GM12874 (cell line): ENCODE measurements at regions not wholly inside any gene's neighbourhood (a gene's known extent, or its start where the extent isn't known, plus 50 kb on each side); places are given as distances from the start of the nearest gene placed in this dataset.

Source experiments
- CTCF ChIP-seq: IDR thresholded peaks from 2 replicates; pipeline ENCODE4 v1.5.1; 2011; ENCODE audit warnings: low read depth, mild to moderate bottlenecking, control low read depth, low read length, moderate library complexity; ENCODE audit not compliant: insufficient read depth

- no peak for TF ChIP-seq CTCF
These were observed 262.2 kb upstream of the CELF2 start for GRCh38 chr10:10755490-10755889.

GRCh38 chr10:10758306-10758705 lies 259.4 kb upstream of the CELF2 start:
- no peak for TF ChIP-seq CTCF

GRCh38 chr10:10765017-10765416 lies 252.7 kb upstream of the CELF2 start:
- TF ChIP-seq CTCF: no peak

GRCh38 chr10:10772411-10772810 lies 245.3 kb upstream of the CELF2 start:
- TF ChIP-seq CTCF: no peak

GRCh38 chr10:10772874-10773508 lies 244.7 kb upstream of the CELF2 start:
- TF ChIP-seq CTCF: no peak

GRCh38 chr10:10774416-10774815 lies 243.3 kb upstream of the CELF2 start:
- TF ChIP-seq CTCF: no peak

GRCh38 chr10:10776363-10776762 lies 241.3 kb upstream of the CELF2 start:
- TF ChIP-seq CTCF: no peak
